Stimulated activated effector memory CD8-positive, alpha-beta T cell treated with anti-CD3 and anti-CD28 coated beads, Interleukin-12 subunit alpha, Interleukin-12 subunit beta, amount 100 ng/mL, for 72 hours (primary cell): ENCODE measurements at regions not wholly inside any gene's neighbourhood (a gene's known extent, or its start where the extent isn't known, plus 50 kb on each side); places are given as distances from the start of the nearest gene placed in this dataset.

ENCODE experiments used
- ATAC-seq: fragments of 150-1000 bp; cut with Tn5 transposase; 2 replicates; pipeline ENCODE4 v1.10.0; 2021
- DNase-seq, 2 donors: peaks; one replicate each; pipeline ENCODE4 v3.0.0; 2021 to 2022; ENCODE audit warnings: low spot score in 2 of 2
- H3K27ac Mint-ChIP-seq: one replicate; pipeline ENCODE4 v1.8.0; 2022; ENCODE audit warnings: mild to moderate bottlenecking, mixed read lengths
- H3K36me3 Mint-ChIP-seq: one replicate; pipeline ENCODE4 v1.8.0; 2022; ENCODE audit warnings: mild to moderate bottlenecking, mixed read lengths
- H3K4me1 Mint-ChIP-seq: one replicate; pipeline ENCODE4 v1.8.0; 2022; ENCODE audit warnings: mixed read lengths
- H3K4me3 Mint-ChIP-seq: one replicate; pipeline ENCODE4 v1.8.0; 2022; ENCODE audit warnings: mild to moderate bottlenecking, mixed read lengths
- H3K9me3 Mint-ChIP-seq: one replicate; pipeline ENCODE4 v1.8.0; 2022; ENCODE audit warnings: mixed read lengths

DNA sequence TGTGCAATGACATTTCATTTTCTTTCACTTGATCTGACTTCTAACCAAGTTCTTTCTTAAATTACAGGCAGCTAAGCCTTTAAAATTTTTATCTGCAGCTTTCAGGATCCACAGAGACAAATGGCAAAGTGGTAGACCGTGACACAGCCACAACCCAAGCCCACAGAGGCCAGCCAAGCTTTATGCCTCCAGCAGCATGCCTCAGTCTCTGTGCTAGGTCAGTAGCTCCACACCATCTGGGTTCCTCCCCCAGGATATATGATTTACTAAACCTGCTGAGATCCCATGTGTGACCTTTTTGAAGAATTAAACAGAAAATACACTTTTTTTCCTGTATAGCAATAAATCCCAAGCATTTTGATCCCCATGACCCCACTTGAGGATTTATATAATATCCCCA lies 290.4 kb upstream of the CAND1 start:
- no peaks in the 10 kb centered on the region for H3K36me3 Mint-ChIP-seq
- H3K4me1 Mint-ChIP-seq, result no peaks in the 10 kb centered on the region

GRCh38 chr12:66979251-66979650 lies 289.9 kb upstream of the CAND1 start:
- no peaks in the 10 kb centered on the region for H3K4me1 Mint-ChIP-seq
- peak; percentile 92 for ATAC-seq
- no peak overlapping the region for H3K27ac Mint-ChIP-seq
- peak in 1 of 2 donors; percentile 55 for DNase-seq
- no peak overlapping the region for H3K4me3 Mint-ChIP-seq
- no peaks in the 10 kb centered on the region for H3K36me3 Mint-ChIP-seq
- no peaks in the 10 kb centered on the region for H3K9me3 Mint-ChIP-seq

More for the DNA sequence above, 290.4 kb upstream of the CAND1 start:
- Mint-ChIP-seq H3K27ac (no peak overlapping the region), H3K4me3 (no peak overlapping the region), H3K9me3 (no peaks in the 10 kb centered on the region)
- peak in 1 of 2 donors; percentile 52 for DNase-seq
- ATAC-seq, result peak; percentile 48

DNA sequence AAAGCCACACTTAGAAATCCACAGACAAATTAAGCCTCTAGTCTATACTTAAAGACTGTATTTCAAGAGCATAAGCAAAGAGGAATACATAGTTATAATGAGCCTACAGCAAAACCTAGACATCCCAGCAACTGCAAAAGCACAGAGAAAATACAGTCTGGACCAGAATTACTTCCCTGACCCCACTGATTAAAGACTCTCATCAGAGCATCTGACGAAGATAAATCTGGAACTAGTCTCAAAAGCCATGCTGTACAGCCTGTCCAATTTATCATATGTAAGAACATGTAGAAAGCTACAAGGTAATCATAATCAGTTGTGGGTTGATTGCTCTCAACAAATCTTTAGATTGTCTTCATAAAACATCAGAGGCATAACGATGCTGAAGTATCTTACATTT lies 285.1 kb upstream of the CAND1 start:
- Mint-ChIP-seq H3K27ac (no peak overlapping the region), H3K4me1 (no peaks in the 10 kb centered on the region), H3K36me3 (no peaks in the 10 kb centered on the region), H3K9me3 (no peaks in the 10 kb centered on the region), H3K4me3 (no peak overlapping the region)
- ATAC-seq (no peak), DNase-seq (no peak)

- no peak overlapping the region for H3K4me3 Mint-ChIP-seq
- H3K9me3 Mint-ChIP-seq, result no peaks in the 10 kb centered on the region
- no peak overlapping the region for H3K27ac Mint-ChIP-seq
- ATAC-seq, result no peak
- H3K36me3 Mint-ChIP-seq, result no peaks in the 10 kb centered on the region
- no peaks in the 10 kb centered on the region for H3K4me1 Mint-ChIP-seq
- DNase-seq, result no peak
Observed at GRCh38 chr12:66984962-66985361, 284.2 kb upstream of the CAND1 start.

- Mint-ChIP-seq H3K4me3 (no peak overlapping the region), H3K27ac (no peak overlapping the region), H3K9me3 (no peaks in the 10 kb centered on the region), H3K4me1 (no peaks in the 10 kb centered on the region), H3K36me3 (no peaks in the 10 kb centered on the region)
- DNase-seq (no peak), ATAC-seq (no peak)
Observed at GRCh38 chr12:66999141-66999540, 270.0 kb upstream of the CAND1 start.

DNA sequence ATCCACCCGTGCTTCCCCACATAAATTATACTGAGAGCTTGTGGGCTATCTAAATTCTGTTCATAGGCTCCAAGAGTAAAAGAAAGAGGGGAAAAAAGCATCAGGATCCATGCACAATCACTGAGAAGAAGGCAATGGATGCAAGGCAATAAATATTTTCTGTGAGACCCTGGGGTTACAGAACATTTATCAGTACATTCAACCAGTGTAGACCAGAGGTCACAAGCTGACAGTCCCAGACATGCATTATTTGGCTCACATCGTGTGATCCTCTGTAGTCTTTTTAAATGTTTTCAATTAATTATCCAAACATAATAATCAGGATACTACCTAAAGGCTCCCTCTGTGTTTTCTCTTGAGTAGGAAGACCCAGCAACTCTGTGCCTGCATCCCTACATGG lies 267.9 kb upstream of the CAND1 start:
- H3K27ac Mint-ChIP-seq, result no peak overlapping the region
- ATAC-seq, result no peak
- no peaks in the 10 kb centered on the region for H3K36me3 Mint-ChIP-seq
- DNase-seq, result no peak
- H3K4me1 Mint-ChIP-seq, result no peaks in the 10 kb centered on the region
- H3K4me3 Mint-ChIP-seq, result no peak overlapping the region
- no peaks in the 10 kb centered on the region for H3K9me3 Mint-ChIP-seq

GRCh38 chr12:67002720-67003119 lies 266.4 kb upstream of the CAND1 start:
- Mint-ChIP-seq H3K4me1 (no peaks in the 10 kb centered on the region), H3K36me3 (no peaks in the 10 kb centered on the region), H3K4me3 (no peak overlapping the region), H3K27ac (no peak overlapping the region), H3K9me3 (no peaks in the 10 kb centered on the region)
- no peak for ATAC-seq
- no peak for DNase-seq

- Mint-ChIP-seq H3K4me1 (no peaks in the 10 kb centered on the region), H3K9me3 (no peaks in the 10 kb centered on the region), H3K4me3 (no peak overlapping the region), H3K27ac (no peak overlapping the region), H3K36me3 (no peaks in the 10 kb centered on the region)
- DNase-seq (no peak), ATAC-seq (no peak)
Observed at GRCh38 chr12:67006610-67007009, 262.5 kb upstream of the CAND1 start.

DNA sequence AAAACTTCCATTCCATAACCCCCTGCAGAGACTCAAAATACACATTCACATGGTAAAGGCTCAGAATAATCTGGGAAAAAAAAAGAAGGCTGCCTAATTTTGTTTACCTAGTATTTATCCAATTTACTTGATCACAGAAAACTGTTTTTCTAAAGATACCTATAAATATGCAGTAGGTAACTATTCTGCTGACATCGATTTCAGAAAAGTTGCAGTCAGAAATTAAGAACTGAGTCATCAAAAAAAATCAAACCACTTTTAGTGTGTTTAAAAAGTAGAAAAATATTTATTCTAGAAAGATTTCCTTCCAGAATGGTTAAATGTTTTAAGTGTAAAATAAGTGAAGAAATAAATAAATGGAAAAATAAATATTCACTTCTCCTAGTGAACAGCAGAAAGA lies 254.5 kb upstream of the CAND1 start:
- Mint-ChIP-seq H3K4me1 (no peaks in the 10 kb centered on the region), H3K36me3 (no peaks in the 10 kb centered on the region), H3K27ac (no peak overlapping the region), H3K9me3 (no peaks in the 10 kb centered on the region), H3K4me3 (no peak overlapping the region)
- no peak for DNase-seq
- no peak for ATAC-seq

- ATAC-seq (no peak), DNase-seq (no peak)
- Mint-ChIP-seq H3K36me3 (no peaks in the 10 kb centered on the region), H3K27ac (no peak overlapping the region), H3K9me3 (no peaks in the 10 kb centered on the region), H3K4me1 (no peaks in the 10 kb centered on the region), H3K4me3 (no peak overlapping the region)
Observed at GRCh38 chr12:67018105-67018504, 251.1 kb upstream of the CAND1 start.

DNA sequence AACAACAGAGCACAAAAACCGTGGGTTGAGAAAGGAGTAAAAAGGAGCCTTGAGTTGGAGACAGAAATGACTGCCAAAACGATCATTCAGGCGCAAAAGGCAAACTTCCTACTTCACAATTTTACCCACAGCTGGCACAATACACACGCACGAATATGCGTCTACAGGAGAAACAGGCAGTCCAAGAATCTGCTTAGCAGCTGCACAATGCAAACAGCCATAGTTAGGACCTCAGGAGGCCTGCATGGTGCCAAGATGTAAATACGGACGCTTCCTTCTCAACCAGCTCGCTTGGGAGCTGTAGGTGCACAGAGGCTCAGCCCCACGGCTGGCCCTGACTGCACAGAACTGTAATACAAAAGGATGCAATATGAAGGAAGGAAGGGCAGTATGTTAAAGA lies 250.1 kb upstream of the CAND1 start:
- Mint-ChIP-seq H3K9me3 (no peaks in the 10 kb centered on the region), H3K4me3 (no peak overlapping the region), H3K27ac (no peak overlapping the region), H3K36me3 (no peaks in the 10 kb centered on the region), H3K4me1 (no peaks in the 10 kb centered on the region)
- ATAC-seq (no peak), DNase-seq (no peak)

DNA sequence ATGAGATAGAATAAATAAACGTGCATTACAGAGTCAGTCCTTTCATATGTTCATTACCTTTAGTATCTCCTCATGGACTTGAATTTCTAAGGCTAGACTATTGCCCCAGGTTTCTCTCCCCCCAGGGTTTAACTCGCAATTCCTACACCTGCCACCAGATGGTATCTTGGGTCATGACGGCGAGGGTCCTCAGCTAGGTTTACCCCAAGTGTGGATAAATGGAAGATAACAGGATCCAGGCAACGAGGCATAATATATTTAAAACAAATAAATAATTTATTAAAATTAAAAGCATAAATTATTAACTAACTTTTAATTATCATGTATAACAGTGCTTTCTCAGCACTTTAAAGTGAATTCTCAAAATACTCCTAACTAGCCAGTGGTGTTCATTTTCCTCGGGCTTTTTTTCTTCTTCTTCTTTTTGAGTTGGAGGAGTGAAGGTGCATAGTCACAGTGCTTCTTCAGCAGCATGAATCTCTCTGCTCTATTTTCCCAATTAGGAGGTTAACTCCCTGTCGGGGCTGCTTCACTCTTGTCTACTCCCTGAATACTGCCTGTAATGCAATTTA lies 243.5 kb upstream of the CAND1 start:
- peak; percentile 36 to 69 for DNase-seq
- Mint-ChIP-seq H3K27ac (no peak overlapping the region), H3K9me3 (no peaks in the 10 kb centered on the region), H3K36me3 (no peaks in the 10 kb centered on the region), H3K4me3 (no peak overlapping the region), H3K4me1 (no peaks in the 10 kb centered on the region)
- ATAC-seq, result no peak

DNA sequence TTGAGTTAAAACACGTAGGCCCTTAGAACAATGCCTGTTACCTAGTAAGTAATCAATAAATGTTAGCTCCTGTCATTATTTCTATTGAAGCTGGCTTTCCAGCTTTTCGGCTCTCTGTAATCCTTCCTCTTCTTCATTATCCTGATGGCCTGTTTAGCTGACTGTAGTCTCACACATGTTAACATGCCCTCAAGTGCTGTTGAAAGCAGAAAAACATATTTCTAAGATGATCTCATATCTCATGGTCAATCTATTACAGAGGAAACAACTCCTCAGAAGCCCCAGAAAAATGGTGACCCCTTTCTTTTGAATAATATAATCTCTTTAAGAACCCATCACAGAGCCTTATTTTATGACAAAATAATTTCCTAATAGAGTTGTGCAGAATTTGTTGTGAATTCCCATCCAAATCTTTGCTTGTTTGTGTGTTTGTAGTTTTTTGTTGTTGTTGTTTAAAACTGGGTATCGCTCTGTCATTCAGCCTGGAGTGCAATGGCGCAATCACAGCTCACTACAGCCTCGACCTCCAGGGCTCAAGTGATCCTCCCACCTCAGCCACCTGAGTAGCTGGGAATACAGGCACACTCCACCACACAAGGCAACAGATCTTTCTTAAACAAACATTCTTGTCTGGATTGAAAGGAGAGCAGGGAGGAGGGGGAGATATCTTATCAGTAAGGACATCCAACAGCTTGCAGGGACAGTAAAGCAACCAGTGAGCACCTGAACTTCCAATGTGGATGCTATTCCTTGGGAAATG lies 242.5 kb upstream of the CAND1 start:
- DNase-seq, result no peak
- no peak for ATAC-seq
- H3K9me3 Mint-ChIP-seq, result no peaks in the 10 kb centered on the region
- no peaks in the 10 kb centered on the region for H3K4me1 Mint-ChIP-seq
- H3K36me3 Mint-ChIP-seq, result no peaks in the 10 kb centered on the region
- no peak overlapping the region for H3K4me3 Mint-ChIP-seq
- no peak overlapping the region for H3K27ac Mint-ChIP-seq

DNA sequence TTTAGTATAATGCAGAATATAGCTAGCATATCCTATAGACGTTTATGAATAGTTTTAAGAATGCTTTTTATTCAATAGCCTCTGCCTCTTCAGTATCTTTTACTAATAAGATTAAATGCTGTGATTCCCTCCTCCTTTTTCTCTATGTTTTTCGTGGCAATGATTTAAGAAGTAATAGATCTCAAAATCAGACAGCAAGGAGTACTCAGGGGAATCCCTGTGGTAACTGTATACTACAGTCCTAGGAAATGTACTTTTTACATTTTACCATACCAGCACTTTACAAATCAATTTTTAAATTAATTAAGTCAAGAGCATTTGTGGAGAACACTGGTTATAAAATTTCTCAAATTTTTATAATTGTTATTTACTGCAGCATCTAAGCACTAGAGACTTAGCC lies 240.6 kb upstream of the CAND1 start:
- DNase-seq (no peak), ATAC-seq (no peak)
- Mint-ChIP-seq H3K4me1 (no peaks in the 10 kb centered on the region), H3K27ac (no peak overlapping the region), H3K4me3 (no peak overlapping the region), H3K36me3 (no peaks in the 10 kb centered on the region), H3K9me3 (no peaks in the 10 kb centered on the region)

DNA sequence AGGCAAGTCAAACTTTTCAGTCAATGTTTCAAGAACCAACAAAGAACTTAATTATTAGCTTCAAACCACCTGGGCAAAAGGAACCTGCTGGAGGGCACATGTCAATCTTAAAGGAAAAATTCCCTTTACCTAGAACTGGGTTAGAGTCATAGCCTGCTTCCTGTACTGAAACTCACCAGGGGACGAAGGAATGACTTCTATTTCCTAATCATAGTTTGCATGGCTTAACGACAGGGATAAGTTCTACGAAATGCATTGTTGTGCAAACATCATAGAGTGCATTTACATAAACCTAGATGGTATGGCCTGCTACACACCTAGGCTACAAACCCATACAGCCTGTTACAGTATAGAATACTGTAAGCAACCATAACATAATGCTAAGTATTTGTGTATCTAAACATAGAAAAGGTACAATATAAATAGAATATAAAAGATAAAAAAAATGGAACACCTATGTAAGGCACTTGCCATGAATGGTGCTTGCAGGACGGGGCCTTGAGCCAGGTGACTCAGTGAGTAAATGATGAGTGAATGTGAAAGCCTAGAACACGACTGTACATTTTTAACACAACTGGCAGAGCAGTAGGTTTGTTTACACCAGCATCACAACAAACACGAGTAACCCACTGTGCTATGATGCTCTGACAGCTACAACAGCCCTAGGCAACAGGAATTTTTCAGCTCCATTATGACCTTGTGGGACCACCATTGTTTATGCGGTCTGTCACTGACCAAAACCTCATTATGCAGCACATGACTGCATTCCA lies 234.9 kb upstream of the CAND1 start:
- Mint-ChIP-seq H3K4me1 (no peaks in the 10 kb centered on the region), H3K27ac (no peak overlapping the region), H3K9me3 (no peaks in the 10 kb centered on the region), H3K36me3 (no peaks in the 10 kb centered on the region), H3K4me3 (no peak overlapping the region)
- ATAC-seq, result peak; percentile 69
- DNase-seq, result no peak

- Mint-ChIP-seq H3K27ac (no peak overlapping the region), H3K9me3 (no peaks in the 10 kb centered on the region), H3K36me3 (no peaks in the 10 kb centered on the region), H3K4me3 (no peak overlapping the region), H3K4me1 (no peaks in the 10 kb centered on the region)
- DNase-seq (no peak), ATAC-seq (no peak)
Observed at GRCh38 chr12:67035121-67035520, 234.0 kb upstream of the CAND1 start.
